Peyer's patch (tissue), 4 donors: ENCODE measurements at regions not wholly inside any gene's neighbourhood (a gene's known extent, or its start where the extent isn't known, plus 50 kb on each side); places are given as distances from the start of the nearest gene placed in this dataset.

Experiments
- POLR2A ChIP-seq, 2 donors: fragments of 450-650 bp; IDR thresholded peaks; one replicate each; pipeline ENCODE4 v1.5.1; 2017; ENCODE audit warnings: antibody characterized with exemption in 2 of 2, mild to moderate bottlenecking in 2 of 2, moderate library complexity in 2 of 2
- TF ChIP-seq, protein P1 (sequence below), 6 experiments: fragments of 450-650 bp in 4 of 6; fragments of 200-600 bp in 2 of 6; sonication (generic) in 1 of 6; IDR thresholded peaks; one replicate each; pipeline ENCODE4 v1.5.1; 2017 to 2019; ENCODE audit warnings: antibody characterized with exemption in 6 of 6, mild to moderate bottlenecking in 3 of 6, moderate library complexity in 1 of 6

DNA sequence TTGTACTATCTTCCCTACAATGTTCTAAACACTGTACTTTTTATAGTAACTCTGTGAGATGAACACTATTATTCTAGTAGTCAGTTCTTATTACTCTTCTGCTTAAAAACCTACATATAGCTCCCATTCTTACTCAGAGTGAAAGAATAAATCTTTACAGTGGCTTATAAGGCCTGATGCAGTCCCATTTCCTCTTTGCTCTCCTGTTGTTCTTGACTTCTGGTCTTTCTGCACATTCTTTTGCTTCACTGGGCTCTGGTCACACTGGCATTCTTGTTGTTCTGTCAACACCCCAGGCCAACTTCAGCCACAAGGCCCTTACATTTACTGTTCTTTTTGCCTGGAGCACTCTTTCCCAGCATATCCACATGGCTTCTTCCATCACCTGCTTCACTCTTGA lies 58.2 kb upstream of the TP63 start:
- TF ChIP-seq, protein P1, sequence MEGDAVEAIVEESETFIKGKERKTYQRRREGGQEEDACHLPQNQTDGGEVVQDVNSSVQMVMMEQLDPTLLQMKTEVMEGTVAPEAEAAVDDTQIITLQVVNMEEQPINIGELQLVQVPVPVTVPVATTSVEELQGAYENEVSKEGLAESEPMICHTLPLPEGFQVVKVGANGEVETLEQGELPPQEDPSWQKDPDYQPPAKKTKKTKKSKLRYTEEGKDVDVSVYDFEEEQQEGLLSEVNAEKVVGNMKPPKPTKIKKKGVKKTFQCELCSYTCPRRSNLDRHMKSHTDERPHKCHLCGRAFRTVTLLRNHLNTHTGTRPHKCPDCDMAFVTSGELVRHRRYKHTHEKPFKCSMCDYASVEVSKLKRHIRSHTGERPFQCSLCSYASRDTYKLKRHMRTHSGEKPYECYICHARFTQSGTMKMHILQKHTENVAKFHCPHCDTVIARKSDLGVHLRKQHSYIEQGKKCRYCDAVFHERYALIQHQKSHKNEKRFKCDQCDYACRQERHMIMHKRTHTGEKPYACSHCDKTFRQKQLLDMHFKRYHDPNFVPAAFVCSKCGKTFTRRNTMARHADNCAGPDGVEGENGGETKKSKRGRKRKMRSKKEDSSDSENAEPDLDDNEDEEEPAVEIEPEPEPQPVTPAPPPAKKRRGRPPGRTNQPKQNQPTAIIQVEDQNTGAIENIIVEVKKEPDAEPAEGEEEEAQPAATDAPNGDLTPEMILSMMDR (IDR thresholded peaks at IDR 0.05), result no peak
- no peak for TF ChIP-seq POLR2A (IDR thresholded peaks at IDR 0.05)
